ENCODE measurements at regions not wholly inside any gene's neighbourhood (a gene's known extent, or its start where the extent isn't known, plus 50 kb on each side); places are given as distances from the start of the nearest gene placed in this dataset.

DNA sequence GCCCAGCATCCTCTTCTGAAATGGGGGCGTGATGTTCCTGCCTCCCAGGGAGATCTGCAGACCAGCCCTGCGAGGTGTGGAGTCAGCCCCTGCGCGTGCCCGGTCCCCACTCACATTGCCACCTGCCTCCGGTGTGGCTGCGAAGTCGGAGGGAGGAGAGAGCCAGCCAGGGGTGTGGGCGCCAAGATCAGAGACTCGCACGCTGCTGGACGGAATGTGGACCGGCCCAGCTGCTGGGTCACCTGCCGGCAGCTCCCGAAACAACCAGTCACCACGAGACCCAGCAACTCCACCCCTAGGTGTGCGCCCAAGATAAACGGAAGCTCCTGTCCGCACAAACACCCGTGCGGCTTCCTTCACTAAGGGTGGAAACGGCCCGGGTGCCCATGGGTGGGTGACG lies 51.1 kb upstream of the EGFL7 start:
- no peak for DNase-seq
- 95 to 97% methylated on average over 24 of the region's 24 CpGs for WGBS, 2 donors

DNA sequence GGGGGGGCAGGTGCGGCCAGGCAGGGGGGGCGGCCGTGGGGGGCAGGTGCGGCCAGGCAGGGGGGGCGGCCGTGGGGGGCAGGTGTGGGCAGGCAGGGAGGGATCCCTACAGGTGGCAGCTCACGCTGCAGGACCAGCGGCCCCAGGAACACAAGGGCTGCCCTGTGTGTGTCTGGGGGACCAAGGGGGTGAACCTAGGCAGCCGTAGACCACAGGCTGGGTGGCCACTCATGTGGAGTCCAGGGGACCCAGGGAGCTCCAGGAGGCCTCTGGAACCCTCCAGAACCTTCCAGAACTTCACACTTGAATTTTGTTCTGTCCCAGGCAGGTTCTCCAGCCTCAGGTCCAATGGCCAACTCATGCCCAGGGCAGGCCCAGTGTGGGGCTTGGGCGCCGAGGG lies 51.6 kb upstream of the EGFL7 start:
- intact Hi-C loops (cut with DNase I) = loop anchor here in 1 of 10 donors (10.0 kb wide), 1 partner anchor 66 kb away; the partner anchor contains the start of gene NOTCH1
- Histone ChIP-seq H3K9me3 (no peaks in the 10 kb centered on the region), H3K4me1 (peaks cover 6 to 52% (median 36%) of the 10 kb centered on the region in 9 donors), H3K36me3 (no peaks in the 10 kb centered on the region), H3K4me3 (no peak overlapping the region), H3K27me3 (no peaks in the 10 kb centered on the region), H3K27ac (no peak overlapping the region)
- 89 to 91% methylated on average over 11 of the region's 11 CpGs for WGBS, 2 donors
- TF ChIP-seq, protein P1, sequence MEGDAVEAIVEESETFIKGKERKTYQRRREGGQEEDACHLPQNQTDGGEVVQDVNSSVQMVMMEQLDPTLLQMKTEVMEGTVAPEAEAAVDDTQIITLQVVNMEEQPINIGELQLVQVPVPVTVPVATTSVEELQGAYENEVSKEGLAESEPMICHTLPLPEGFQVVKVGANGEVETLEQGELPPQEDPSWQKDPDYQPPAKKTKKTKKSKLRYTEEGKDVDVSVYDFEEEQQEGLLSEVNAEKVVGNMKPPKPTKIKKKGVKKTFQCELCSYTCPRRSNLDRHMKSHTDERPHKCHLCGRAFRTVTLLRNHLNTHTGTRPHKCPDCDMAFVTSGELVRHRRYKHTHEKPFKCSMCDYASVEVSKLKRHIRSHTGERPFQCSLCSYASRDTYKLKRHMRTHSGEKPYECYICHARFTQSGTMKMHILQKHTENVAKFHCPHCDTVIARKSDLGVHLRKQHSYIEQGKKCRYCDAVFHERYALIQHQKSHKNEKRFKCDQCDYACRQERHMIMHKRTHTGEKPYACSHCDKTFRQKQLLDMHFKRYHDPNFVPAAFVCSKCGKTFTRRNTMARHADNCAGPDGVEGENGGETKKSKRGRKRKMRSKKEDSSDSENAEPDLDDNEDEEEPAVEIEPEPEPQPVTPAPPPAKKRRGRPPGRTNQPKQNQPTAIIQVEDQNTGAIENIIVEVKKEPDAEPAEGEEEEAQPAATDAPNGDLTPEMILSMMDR (IDR thresholded peaks at IDR 0.05) = no peak
- no peak for ATAC-seq
- DNase-seq = no peak

More for the DNA sequence above, 51.1 kb upstream of the EGFL7 start:
- no peak overlapping the region for H3K4me3 ChIP-seq
- no peak overlapping the region for H3K27ac ChIP-seq
- intact Hi-C loops (cut with DNase I) = loop anchor here in 1 of 10 donors (10.0 kb wide), 1 partner anchor 67 kb away; the partner anchor contains the start of gene NOTCH1
- no peaks in the 10 kb centered on the region for H3K27me3 ChIP-seq
- no peaks in the 10 kb centered on the region for H3K9me3 ChIP-seq
- H3K36me3 ChIP-seq = no peaks in the 10 kb centered on the region
- ATAC-seq = no peak
- peaks cover 4 to 47% (median 32%) of the 10 kb centered on the region in 9 donors for H3K4me1 ChIP-seq
- TF ChIP-seq, protein P1 (IDR thresholded peaks at IDR 0.05) = no peak

DNA sequence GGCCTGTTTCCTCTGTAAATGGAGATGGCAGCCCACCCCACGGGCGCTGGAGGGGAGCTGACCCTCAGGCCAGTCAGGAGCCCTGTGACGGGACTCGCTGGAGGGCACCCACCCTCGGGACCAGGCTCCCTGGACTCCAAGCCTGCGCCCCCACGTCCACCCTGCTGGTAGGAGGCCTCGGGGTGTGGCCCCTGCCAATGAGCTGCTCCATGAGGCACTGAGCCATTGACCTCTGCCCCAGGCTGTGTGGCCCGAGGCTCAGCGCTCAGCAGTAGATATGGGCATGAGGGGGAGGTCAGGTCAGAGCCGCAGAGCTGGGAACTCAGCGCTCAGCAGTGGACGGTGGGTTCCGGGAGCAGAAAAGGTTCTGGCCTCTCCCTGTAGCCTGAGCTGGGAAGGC lies 52.3 kb upstream of the EGFL7 start:
- 87 to 89% methylated on average over 14 of the region's 14 CpGs for whole genome bisulfite sequencing, 2 donors
- H3K36me3 ChIP-seq = no peaks in the 10 kb centered on the region
- TF ChIP-seq, protein P1 (IDR thresholded peaks at IDR 0.05) = no peak
- H3K27ac ChIP-seq = no peak overlapping the region
- H3K4me3 ChIP-seq = no peak overlapping the region
- peaks cover 10 to 54% (median 36%) of the 10 kb centered on the region in 9 donors for H3K4me1 ChIP-seq
- ATAC-seq (no peak), DNase-seq (no peak)
- no peaks in the 10 kb centered on the region for H3K27me3 ChIP-seq
- intact Hi-C loops (cut with DNase I) = loop anchor here in 1 of 10 donors (10.0 kb wide), 1 partner anchor 66 kb away; the partner anchor contains the start of gene NOTCH1
- H3K9me3 ChIP-seq = no peaks in the 10 kb centered on the region

DNA sequence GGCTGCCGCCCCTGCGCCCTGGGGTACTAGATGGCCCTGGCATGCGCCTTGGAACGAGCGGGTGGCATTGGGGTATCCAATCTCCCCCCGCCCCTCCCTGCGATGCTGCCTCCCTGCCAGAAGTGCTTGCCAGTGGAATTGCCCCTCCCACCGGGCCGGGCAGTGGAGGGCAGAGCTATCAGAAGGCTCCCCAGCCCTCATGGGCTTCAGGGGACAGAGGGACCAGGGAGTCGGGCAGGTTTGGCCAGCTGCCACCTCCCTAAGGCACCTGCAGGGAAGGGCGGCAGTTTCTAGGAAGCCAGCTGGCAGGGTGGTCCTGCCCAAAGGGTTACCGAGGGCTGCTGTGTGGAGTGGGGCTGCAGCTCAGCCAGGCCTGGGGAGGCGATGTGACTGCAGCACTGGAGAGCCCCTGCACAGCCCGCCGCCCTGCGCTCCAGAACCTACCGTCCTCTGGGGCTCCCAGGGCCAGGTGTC lies 52.8 kb upstream of the EGFL7 start:
- ATAC-seq (no peak), DNase-seq (no peak)
- Histone ChIP-seq H3K27ac (no peak overlapping the region), H3K4me3 (no peak overlapping the region), H3K4me1 (peaks cover 10 to 54% (median 36%) of the 10 kb centered on the region in 9 donors), H3K9me3 (no peaks in the 10 kb centered on the region), H3K36me3 (no peaks in the 10 kb centered on the region), H3K27me3 (no peaks in the 10 kb centered on the region)
- TF ChIP-seq, protein P1 (IDR thresholded peaks at IDR 0.05) = no peak
- WGBS, 2 donors = 88% methylated on average over 17 of the region's 17 CpGs
- intact Hi-C loops (cut with DNase I) = loop anchor here in 3 of 10 donors (5.0 to 10.0 kb wide), 3 partner anchors 58 to 65 kb away; partner anchors contain the start of gene NOTCH1 (in 2 of the 3)
